Transverse colon (tissue), 4 donors: ENCODE measurements at regions not wholly inside any gene's neighbourhood (a gene's known extent, or its start where the extent isn't known, plus 50 kb on each side); places are given as distances from the start of the nearest gene placed in this dataset.

Experiments used
- DNase-seq: peaks from one replicate; pipeline ENCODE4 v3.0.0-alpha.2; 2019
- H3K27ac ChIP-seq, 4 donors: fragments of 200-600 bp; sonication (generic); 2 replicates each; pipeline ENCODE4 v1.5.1; 2016 to 2018; ENCODE audit warnings: inconsistent platforms in 4 of 4
- H3K27me3 ChIP-seq: fragments of 200-600 bp; sonication (generic); 2 replicates; pipeline ENCODE4 v1.5.1; 2017; ENCODE audit warnings: inconsistent platforms
- H3K36me3 ChIP-seq, 4 donors: fragments of 200-600 bp; sonication (generic); 2 replicates each; pipeline ENCODE4 v1.5.1; 2017 to 2019; ENCODE audit warnings: inconsistent platforms in 4 of 4
- H3K4me1 ChIP-seq, 4 donors: fragments of 200-600 bp; sonication (generic); 2 replicates each; pipeline ENCODE4 v1.5.1; 2017 to 2020; ENCODE audit warnings: inconsistent platforms in 4 of 4
- H3K4me3 ChIP-seq, 4 donors: fragments of 200-600 bp; sonication (generic); 1 replicate in 1 of 4; 2 replicates in 3 of 4; pipeline versions ENCODE4 v1.5.1 to v1.6.1; 2017 to 2019; ENCODE audit warnings: inconsistent platforms in 4 of 4
- H3K9me3 ChIP-seq, 2 donors: fragments of 200-600 bp; sonication (generic); 2 replicates each; pipeline ENCODE4 v1.5.1; 2017 to 2019; ENCODE audit warnings: inconsistent platforms in 2 of 2
- EP300 ChIP-seq: sonication (generic); formaldehyde crosslinking; IDR thresholded peaks from one replicate; pipeline ENCODE4 v1.6.1; 2017; ENCODE audit warnings: antibody characterized with exemption, low read depth
- POLR2A ChIP-seq: fragments of 450-650 bp; IDR thresholded peaks from one replicate; pipeline ENCODE4 v1.6.1; 2016; ENCODE audit warnings: antibody characterized with exemption, mild to moderate bottlenecking, moderate library complexity
- POLR2AphosphoS5 ChIP-seq, 3 donors: sonication (generic); formaldehyde crosslinking; IDR thresholded peaks; one replicate each; pipeline ENCODE4 v1.6.1; 2016; ENCODE audit warnings: antibody characterized with exemption in 3 of 3
- WGBS, 2 donors: methylation state at CpG; one replicate each; pipeline ENCODE4 v1.1.5; 2018; ENCODE audit warnings: low coverage in 1 of 2; 5-methylcytosine and 5-hydroxymethylcytosine counted together
- in situ Hi-C, 4 donors: fragments of 200-750 bp; cut with MboI; loops; one replicate each; pipeline versions ENCODE4 v1.15.0 to v1.15.1; 2017; ENCODE audit warnings: low sequenced_read_pairs in 3 of 4, low pct_ligation_motif_present in 1 of 4, low pct_unique_long_range_greater_than_20kb in 1 of 4
- intact Hi-C: fragments of 100-400 bp; cut with DNase I; formaldehyde crosslinking; loops from one replicate; pipeline ENCODE4 v1.15.1; 2023; ENCODE audit warnings: low total_unique reads
- TF ChIP-seq, protein P1 (sequence below), 5 experiments: fragments of 200-600 bp in 3 of 5; fragments of 450-650 bp in 2 of 5; sonication (generic) in 3 of 5; IDR thresholded peaks; 1 replicate in 2 of 5; 2 replicates in 3 of 5; pipeline ENCODE4 v1.5.1; 2016 to 2017; ENCODE audit warnings: antibody characterized with exemption in 5 of 5, inconsistent platforms in 3 of 5, mild to moderate bottlenecking in 2 of 5, moderate library complexity in 1 of 5

DNA sequence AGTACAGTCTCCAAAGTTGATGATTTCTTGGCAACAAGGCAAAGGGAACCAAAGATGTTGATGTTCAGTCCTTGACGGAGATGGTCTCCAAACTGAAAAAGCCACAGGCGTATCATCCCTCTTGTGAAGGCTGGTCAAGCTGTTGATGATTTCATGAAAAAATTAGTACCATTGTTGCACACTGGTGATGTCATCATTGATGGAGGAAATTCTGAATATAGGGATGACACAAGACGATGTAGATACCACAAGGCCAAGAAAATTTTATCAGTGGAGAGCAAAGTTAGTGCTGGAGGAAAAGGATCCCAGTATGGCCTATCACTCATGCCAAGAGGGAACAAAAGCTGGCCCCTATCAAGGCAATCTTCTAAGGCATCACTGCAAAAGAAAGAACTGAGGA, 88.7 kb upstream of the KRR1 start:
- H3K27ac ChIP-seq, result no peak overlapping the region
- in situ Hi-C loops, result no loop called here
- TF ChIP-seq POLR2A (no peak), EP300 (no peak), POLR2AphosphoS5 (IDR thresholded peaks at IDR 0.05) (no peak)
- TF ChIP-seq, protein P1, sequence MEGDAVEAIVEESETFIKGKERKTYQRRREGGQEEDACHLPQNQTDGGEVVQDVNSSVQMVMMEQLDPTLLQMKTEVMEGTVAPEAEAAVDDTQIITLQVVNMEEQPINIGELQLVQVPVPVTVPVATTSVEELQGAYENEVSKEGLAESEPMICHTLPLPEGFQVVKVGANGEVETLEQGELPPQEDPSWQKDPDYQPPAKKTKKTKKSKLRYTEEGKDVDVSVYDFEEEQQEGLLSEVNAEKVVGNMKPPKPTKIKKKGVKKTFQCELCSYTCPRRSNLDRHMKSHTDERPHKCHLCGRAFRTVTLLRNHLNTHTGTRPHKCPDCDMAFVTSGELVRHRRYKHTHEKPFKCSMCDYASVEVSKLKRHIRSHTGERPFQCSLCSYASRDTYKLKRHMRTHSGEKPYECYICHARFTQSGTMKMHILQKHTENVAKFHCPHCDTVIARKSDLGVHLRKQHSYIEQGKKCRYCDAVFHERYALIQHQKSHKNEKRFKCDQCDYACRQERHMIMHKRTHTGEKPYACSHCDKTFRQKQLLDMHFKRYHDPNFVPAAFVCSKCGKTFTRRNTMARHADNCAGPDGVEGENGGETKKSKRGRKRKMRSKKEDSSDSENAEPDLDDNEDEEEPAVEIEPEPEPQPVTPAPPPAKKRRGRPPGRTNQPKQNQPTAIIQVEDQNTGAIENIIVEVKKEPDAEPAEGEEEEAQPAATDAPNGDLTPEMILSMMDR (IDR thresholded peaks at IDR 0.05), result no peak
- no peaks in the 10 kb centered on the region for H3K9me3 ChIP-seq
- H3K4me3 ChIP-seq, result no peak overlapping the region
- H3K27me3 ChIP-seq, result no peaks in the 10 kb centered on the region
- H3K4me1 ChIP-seq, result no peaks in the 10 kb centered on the region
- H3K36me3 ChIP-seq, result no peaks in the 10 kb centered on the region
- WGBS, 2 donors, result 94 to 100% methylated on average over 2 to 3 of the region's 3 CpGs
- intact Hi-C loops, result no loop called here
- DNase-seq, result no peak

DNA sequence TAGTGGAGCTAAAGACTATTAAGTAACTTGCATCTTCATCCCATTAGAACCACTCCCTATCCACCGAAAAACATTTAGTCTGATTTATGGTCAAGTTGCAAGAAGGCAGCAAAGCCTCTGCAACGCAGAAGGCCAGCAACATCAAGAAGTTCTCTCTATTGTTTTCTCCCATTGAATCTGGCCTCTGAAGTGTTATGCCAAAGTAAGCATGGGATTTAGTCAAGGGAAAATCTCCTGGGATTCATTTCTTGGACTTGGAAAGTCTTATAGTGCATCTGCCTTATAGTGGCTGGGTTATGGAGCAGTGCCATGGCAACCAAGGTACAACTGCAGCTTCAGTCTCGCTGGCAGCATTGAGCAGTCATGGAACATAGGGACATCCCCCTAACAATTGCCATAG, 87.7 kb upstream of the KRR1 start:
- Histone ChIP-seq H3K27ac (no peak overlapping the region), H3K4me3 (no peak overlapping the region)

DNA sequence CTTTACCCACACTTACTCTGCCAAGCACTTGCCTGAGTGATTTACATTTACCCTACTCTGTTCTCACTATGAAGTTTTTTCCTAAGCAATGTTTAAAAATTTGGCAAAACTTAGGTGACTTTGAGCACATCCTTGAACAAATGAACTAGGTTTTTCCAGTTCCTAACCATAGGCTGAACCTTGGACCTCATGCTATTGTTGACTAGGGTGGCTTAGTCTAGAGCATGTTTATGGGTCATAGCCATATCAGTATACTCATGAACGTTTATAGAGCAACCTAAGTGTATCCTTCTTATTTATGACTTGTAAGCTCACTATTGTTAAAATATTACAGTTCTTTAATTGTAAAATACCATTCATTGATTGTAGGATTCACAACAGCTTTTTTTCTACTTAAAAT, 85.0 kb upstream of the KRR1 start:
- TF ChIP-seq POLR2A, result no peak
- TF ChIP-seq EP300, result no peak
- TF ChIP-seq POLR2AphosphoS5 (IDR thresholded peaks at IDR 0.05), result no peak
- TF ChIP-seq, protein P1 (IDR thresholded peaks at IDR 0.05), result no peak
- Histone ChIP-seq H3K4me3 (no peak overlapping the region), H3K27ac (no peak overlapping the region), H3K36me3 (no peaks in the 10 kb centered on the region), H3K27me3 (no peaks in the 10 kb centered on the region), H3K9me3 (no peaks in the 10 kb centered on the region), H3K4me1 (no peaks in the 10 kb centered on the region)
- in situ Hi-C loops (no loop called here), intact Hi-C loops (no loop called here)
- no peak for DNase-seq
- 28 to 33% methylated on average over 1 of the region's 1 CpG for WGBS, 2 donors

More for the DNA sequence above, 87.7 kb upstream of the KRR1 start:
- H3K27me3 ChIP-seq, result no peaks in the 10 kb centered on the region
- intact Hi-C loops (no loop called here), in situ Hi-C loops (no loop called here)
- 72 to 86% methylated on average over 3 of the region's 3 CpGs for WGBS, 2 donors
- no peak for DNase-seq
- H3K36me3 ChIP-seq, result no peaks in the 10 kb centered on the region
- no peaks in the 10 kb centered on the region for H3K9me3 ChIP-seq
- H3K4me1 ChIP-seq, result no peaks in the 10 kb centered on the region
- TF ChIP-seq, protein P1 (IDR thresholded peaks at IDR 0.05), result no peak
- TF ChIP-seq POLR2AphosphoS5 (IDR thresholded peaks at IDR 0.05) (no peak), POLR2A (no peak), EP300 (no peak)

DNA sequence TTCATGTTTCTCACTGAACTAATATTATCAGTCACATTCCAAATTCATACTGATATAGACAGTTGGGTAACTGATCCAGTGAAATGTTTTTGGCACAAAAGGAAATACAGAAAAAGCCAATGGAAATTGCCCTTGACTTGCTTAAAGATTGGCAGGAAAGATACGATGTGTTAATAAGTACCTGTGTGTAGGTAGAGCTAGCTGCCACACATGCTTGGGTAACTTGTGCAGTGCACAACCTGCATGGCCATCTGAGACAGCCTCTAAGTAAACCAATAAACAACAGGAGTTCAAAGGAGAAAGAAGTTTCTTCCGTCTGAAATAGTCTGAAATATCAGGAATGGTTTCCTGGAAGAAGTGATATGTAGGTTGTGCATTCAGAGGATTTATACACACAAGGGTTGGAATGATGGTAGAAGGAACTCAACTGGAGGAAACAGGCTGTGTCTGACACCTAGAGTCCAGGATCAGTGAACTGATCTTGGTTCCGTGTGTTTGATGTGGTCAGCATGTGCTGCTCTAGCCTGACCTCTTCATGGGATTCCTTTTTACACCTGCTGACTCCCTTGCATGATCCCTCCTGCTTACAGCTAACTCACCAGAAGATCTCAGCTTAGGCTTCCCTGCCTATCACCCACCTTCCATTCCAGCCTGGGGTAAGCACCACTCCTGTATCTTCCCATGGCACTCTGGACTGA, 81.4 kb upstream of the KRR1 start:
- in situ Hi-C loops (no loop called here), intact Hi-C loops (no loop called here)
- Histone ChIP-seq H3K27ac (no peak overlapping the region), H3K27me3 (no peaks in the 10 kb centered on the region), H3K4me3 (no peak overlapping the region), H3K9me3 (no peaks in the 10 kb centered on the region), H3K36me3 (no peaks in the 10 kb centered on the region), H3K4me1 (no peaks in the 10 kb centered on the region)
- WGBS, 2 donors, result 73 to 80% methylated on average over 3 of the region's 3 CpGs
- no peak for DNase-seq
- TF ChIP-seq POLR2A (no peak), EP300 (no peak), POLR2AphosphoS5 (IDR thresholded peaks at IDR 0.05) (no peak)
- TF ChIP-seq, protein P1 (IDR thresholded peaks at IDR 0.05), result no peak
